Adipocyte (in vitro differentiated cells): ENCODE measurements at regions not wholly inside any gene's neighbourhood (a gene's known extent, or its start where the extent isn't known, plus 50 kb on each side); places are given as distances from the start of the nearest gene placed in this dataset.
"Not testable (repeated sequence)": the region's sequence is repeated elsewhere in the genome, so short reads cannot be mapped to it uniquely, and the experiment has no call there.

Experiments used
- DNase-seq: peaks from one replicate; pipeline ENCODE4 v3.0.0-alpha.2; 2015; ENCODE audit warnings: low read depth
- H3K27me3 ChIP-seq: replicated peaks from 2 replicates; pipeline ENCODE4 v1.7.0; 2013; ENCODE audit warnings: mild to moderate bottlenecking, low read length, moderate library complexity; ENCODE audit not compliant: control insufficient read depth, insufficient read depth
- H3K36me3 ChIP-seq: 2 replicates; pipeline ENCODE4 v1.7.0; 2013; ENCODE audit warnings: low read length, mild to moderate bottlenecking, moderate library complexity; ENCODE audit not compliant: control insufficient read depth, insufficient read depth, severe bottlenecking
- H3K4me1 ChIP-seq: 2 replicates; pipeline ENCODE4 v1.7.0; 2013; ENCODE audit warnings: mild to moderate bottlenecking, low read length, moderate library complexity; ENCODE audit not compliant: control insufficient read depth, insufficient read depth
- H3K4me3 ChIP-seq: 2 replicates; pipeline ENCODE4 v1.7.0; 2013; ENCODE audit warnings: mild to moderate bottlenecking, low read length, moderate library complexity
- H3K9ac ChIP-seq: 2 replicates; pipeline ENCODE4 v1.7.0; 2013; ENCODE audit warnings: mild to moderate bottlenecking, low read length, moderate library complexity
- H3K9me3 ChIP-seq: 2 replicates; pipeline ENCODE4 v1.7.0; 2013; ENCODE audit warnings: mild to moderate bottlenecking, low read length, moderate library complexity; ENCODE audit not compliant: control insufficient read depth

DNA sequence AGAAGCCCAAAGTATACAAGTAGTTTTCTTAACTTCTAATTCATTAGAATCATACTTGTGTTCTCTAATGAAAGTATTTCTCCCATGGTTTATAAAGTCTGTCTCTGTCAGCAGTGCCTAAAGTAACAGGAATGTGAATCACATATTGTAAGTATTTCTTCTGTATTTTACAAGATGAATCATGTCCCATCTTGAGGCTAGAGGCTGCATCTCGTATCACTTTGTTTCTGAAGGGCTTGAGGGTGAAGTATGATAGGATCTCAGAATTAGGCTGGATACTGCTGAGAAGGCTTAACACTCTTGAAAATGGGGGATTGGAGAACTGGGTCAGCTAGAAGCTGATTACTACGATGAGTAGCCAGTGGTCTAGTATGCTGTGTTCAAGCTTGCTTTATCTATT is 242.2 kb upstream of the ACTBL2 start:
- DNase-seq: peak; percentile 51
- Histone ChIP-seq H3K27me3 (no peaks in the 10 kb centered on the region), H3K9me3 (peaks cover 4% of the 10 kb centered on the region), H3K4me3 (no peak overlapping the region), H3K36me3 (no peaks in the 10 kb centered on the region), H3K4me1 (peaks cover 22% of the 10 kb centered on the region), H3K9ac (no peak overlapping the region)

- no peak overlapping the region for H3K9ac ChIP-seq
- DNase-seq: no peak
- no peaks in the 10 kb centered on the region for H3K36me3 ChIP-seq
- no peaks in the 10 kb centered on the region for H3K27me3 ChIP-seq
- H3K9me3 ChIP-seq: no peaks in the 10 kb centered on the region
- no peak overlapping the region for H3K4me3 ChIP-seq
- H3K4me1 ChIP-seq: peaks cover 38% of the 10 kb centered on the region
These were observed 238.6 kb upstream of the ACTBL2 start for GRCh38 chr5:57721226-57721625.

GRCh38 chr5:57720656-57721055 is 238.0 kb upstream of the ACTBL2 start:
- Histone ChIP-seq H3K36me3 (no peaks in the 10 kb centered on the region), H3K4me3 (no peak overlapping the region), H3K9me3 (no peaks in the 10 kb centered on the region), H3K9ac (no peak overlapping the region), H3K27me3 (no peaks in the 10 kb centered on the region), H3K4me1 (peaks cover 38% of the 10 kb centered on the region)
- DNase-seq: no peak

- Histone ChIP-seq H3K9ac (no peak overlapping the region), H3K4me3 (no peak overlapping the region), H3K27me3 (no peaks in the 10 kb centered on the region), H3K4me1 (peaks cover 33% of the 10 kb centered on the region), H3K9me3 (no peaks in the 10 kb centered on the region), H3K36me3 (no peaks in the 10 kb centered on the region)
- peak; percentile 52 for DNase-seq
These were observed 236.6 kb upstream of the ACTBL2 start for GRCh38 chr5:57719216-57719615.

DNA sequence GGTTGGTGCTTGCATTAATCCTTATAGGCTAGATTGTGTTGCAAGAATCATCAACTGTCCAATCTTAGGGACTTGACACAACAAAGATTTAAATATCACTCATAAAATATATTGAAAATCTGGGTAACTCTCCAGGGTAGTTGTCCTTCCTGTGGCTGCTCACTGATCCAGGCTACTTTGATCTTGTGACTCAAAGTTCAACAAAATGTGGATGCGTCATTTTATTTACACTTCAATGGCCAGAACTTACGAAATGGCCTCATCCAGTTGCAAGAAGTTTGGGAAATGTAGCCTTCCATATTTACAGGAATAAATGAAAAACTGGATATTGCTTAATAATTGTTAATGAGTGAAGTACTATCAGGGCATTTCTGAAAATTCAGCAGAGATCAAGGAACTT is 235.5 kb upstream of the ACTBL2 start:
- Histone ChIP-seq H3K4me1 (peaks cover 33% of the 10 kb centered on the region), H3K27me3 (no peaks in the 10 kb centered on the region), H3K9me3 (no peaks in the 10 kb centered on the region), H3K36me3 (no peaks in the 10 kb centered on the region), H3K9ac (no peak overlapping the region), H3K4me3 (no peak overlapping the region)
- no peak for DNase-seq

DNA sequence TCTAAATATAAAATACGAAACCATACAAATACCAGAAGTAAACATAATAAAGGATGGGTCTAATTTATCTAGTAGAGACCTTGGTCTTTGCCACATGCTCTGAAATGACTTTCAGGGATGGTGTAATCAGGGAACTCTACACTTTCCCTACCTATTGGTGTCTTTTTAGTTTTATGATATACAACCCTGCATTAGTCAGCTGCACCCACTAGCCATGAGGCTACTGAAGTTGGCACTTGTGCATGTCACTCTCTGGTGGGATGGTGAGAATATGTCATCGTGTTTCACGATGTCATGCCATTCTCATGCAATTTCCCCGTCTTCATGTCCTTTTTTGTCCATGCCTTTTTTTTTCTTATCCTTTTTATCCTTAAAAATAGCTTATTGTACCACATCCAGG is 234.9 kb upstream of the ACTBL2 start:
- DNase-seq: no peak
- H3K9me3 ChIP-seq: no peaks in the 10 kb centered on the region
- no peaks in the 10 kb centered on the region for H3K27me3 ChIP-seq
- no peak overlapping the region for H3K9ac ChIP-seq
- H3K36me3 ChIP-seq: no peaks in the 10 kb centered on the region
- no peak overlapping the region for H3K4me3 ChIP-seq
- H3K4me1 ChIP-seq: peaks cover 33% of the 10 kb centered on the region

DNA sequence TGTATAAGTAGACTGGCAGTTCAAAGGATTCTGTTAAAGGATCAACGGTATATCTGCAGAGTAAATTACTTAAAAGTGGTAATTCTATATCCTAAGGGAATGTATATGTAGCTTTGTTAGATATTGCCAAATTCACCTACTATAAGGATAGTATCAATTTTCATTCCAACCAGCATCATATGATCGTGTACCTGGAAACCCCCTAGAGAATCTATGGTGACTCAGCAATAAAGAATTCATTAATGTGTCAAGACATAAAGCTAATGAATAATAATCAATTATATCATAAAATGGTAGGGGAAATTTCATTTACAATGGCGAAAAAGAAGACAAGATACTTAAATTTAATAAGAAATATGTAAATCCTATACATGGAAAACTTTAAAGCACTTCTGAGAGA is 234.1 kb upstream of the ACTBL2 start:
- no peaks in the 10 kb centered on the region for H3K9me3 ChIP-seq
- peaks cover 33% of the 10 kb centered on the region for H3K4me1 ChIP-seq
- no peak for DNase-seq
- no peak overlapping the region for H3K9ac ChIP-seq
- H3K36me3 ChIP-seq: no peaks in the 10 kb centered on the region
- H3K4me3 ChIP-seq: no peak overlapping the region
- H3K27me3 ChIP-seq: no peaks in the 10 kb centered on the region

GRCh38 chr5:57715296-57715695 is 232.7 kb upstream of the ACTBL2 start:
- Histone ChIP-seq H3K9me3 (no peaks in the 10 kb centered on the region), H3K4me1 (peaks cover 25% of the 10 kb centered on the region)

GRCh38 chr5:57713535-57713934 is 230.9 kb upstream of the ACTBL2 start:
- H3K9ac ChIP-seq, H3K27me3 ChIP-seq, H3K4me3 ChIP-seq, H3K9me3 ChIP-seq, DNase-seq, H3K36me3 ChIP-seq: not testable (repeated sequence)
- H3K4me1 ChIP-seq: peaks cover 11% of the 10 kb centered on the region

More at GRCh38 chr5:57715296-57715695, 232.7 kb upstream of the ACTBL2 start:
- H3K36me3 ChIP-seq: no peaks in the 10 kb centered on the region
- H3K27me3 ChIP-seq: no peaks in the 10 kb centered on the region
- H3K9ac ChIP-seq: no peak overlapping the region
- no peak overlapping the region for H3K4me3 ChIP-seq
- DNase-seq: no peak

- no peaks in the 10 kb centered on the region for H3K9me3 ChIP-seq
- H3K4me1 ChIP-seq: no peaks in the 10 kb centered on the region
- no peaks in the 10 kb centered on the region for H3K27me3 ChIP-seq
- no peak for DNase-seq
- no peaks in the 10 kb centered on the region for H3K36me3 ChIP-seq
- H3K4me3 ChIP-seq: no peak overlapping the region
- no peak overlapping the region for H3K9ac ChIP-seq
These were observed 229.3 kb upstream of the ACTBL2 start for GRCh38 chr5:57711946-57712345.

- no peaks in the 10 kb centered on the region for H3K4me1 ChIP-seq
- H3K27me3 ChIP-seq: no peaks in the 10 kb centered on the region
- no peak overlapping the region for H3K4me3 ChIP-seq
- no peaks in the 10 kb centered on the region for H3K9me3 ChIP-seq
- no peak for DNase-seq
- H3K36me3 ChIP-seq: no peaks in the 10 kb centered on the region
- no peak overlapping the region for H3K9ac ChIP-seq
These were observed 228.9 kb upstream of the ACTBL2 start for GRCh38 chr5:57711471-57711870.

DNA sequence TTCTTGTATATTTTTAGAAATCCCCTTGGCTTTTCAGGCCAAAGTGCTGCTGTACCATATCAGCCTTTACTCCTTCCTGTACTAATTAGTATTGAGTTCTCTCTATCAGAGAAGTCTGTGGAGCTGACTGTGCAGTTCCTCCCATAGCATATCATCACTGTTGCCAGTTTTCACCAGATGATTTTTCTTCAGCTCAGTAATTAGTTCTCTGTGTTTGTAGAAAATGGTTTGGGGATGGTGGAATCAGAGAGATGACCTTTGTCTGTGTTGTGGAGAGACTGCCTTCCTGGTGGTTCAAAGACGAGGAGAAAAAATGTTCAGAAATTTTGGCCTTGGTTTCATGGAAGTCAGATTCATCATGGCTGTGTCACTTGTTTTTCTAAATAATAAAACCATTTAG is 227.5 kb upstream of the ACTBL2 start:
- no peak overlapping the region for H3K9ac ChIP-seq

More for the DNA sequence above, 227.5 kb upstream of the ACTBL2 start:
- H3K4me3 ChIP-seq: no peak overlapping the region
- H3K36me3 ChIP-seq: no peaks in the 10 kb centered on the region
- H3K27me3 ChIP-seq: no peaks in the 10 kb centered on the region
- no peaks in the 10 kb centered on the region for H3K4me1 ChIP-seq
- no peaks in the 10 kb centered on the region for H3K9me3 ChIP-seq
- DNase-seq: no peak
